ENCODE measurements at regions not wholly inside any gene's neighbourhood (a gene's known extent, or its start where the extent isn't known, plus 50 kb on each side); places are given as distances from the start of the nearest gene placed in this dataset.

- TF ChIP-seq, protein P1, sequence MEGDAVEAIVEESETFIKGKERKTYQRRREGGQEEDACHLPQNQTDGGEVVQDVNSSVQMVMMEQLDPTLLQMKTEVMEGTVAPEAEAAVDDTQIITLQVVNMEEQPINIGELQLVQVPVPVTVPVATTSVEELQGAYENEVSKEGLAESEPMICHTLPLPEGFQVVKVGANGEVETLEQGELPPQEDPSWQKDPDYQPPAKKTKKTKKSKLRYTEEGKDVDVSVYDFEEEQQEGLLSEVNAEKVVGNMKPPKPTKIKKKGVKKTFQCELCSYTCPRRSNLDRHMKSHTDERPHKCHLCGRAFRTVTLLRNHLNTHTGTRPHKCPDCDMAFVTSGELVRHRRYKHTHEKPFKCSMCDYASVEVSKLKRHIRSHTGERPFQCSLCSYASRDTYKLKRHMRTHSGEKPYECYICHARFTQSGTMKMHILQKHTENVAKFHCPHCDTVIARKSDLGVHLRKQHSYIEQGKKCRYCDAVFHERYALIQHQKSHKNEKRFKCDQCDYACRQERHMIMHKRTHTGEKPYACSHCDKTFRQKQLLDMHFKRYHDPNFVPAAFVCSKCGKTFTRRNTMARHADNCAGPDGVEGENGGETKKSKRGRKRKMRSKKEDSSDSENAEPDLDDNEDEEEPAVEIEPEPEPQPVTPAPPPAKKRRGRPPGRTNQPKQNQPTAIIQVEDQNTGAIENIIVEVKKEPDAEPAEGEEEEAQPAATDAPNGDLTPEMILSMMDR (conservative IDR thresholded peaks at IDR 0.05; ENCODE audit: low read depth in 2 of 2) = no peak
- no peak for TF ChIP-seq REST (IDR thresholded peaks at IDR 0.05; ENCODE audit: unreplicated experiment)
- no peak for TF ChIP-seq ZNF114 (CRISPR knock-in tag; IDR thresholded peaks at IDR 0.05)
- TF ChIP-seq NANOG (IDR thresholded peaks at IDR 0.05; ENCODE audit: borderline replicate concordance) = no peak
- no peak for TF ChIP-seq EZH2phosphoT487 (IDR thresholded peaks at IDR 0.05; ENCODE audit: unreplicated experiment)
- no peak for TF ChIP-seq ETS1 (IDR thresholded peaks at IDR 0.05)
These were observed 338.7 kb upstream of the F9 start (continued) for GRCh38 chrX:139191746-139192385.

DNA sequence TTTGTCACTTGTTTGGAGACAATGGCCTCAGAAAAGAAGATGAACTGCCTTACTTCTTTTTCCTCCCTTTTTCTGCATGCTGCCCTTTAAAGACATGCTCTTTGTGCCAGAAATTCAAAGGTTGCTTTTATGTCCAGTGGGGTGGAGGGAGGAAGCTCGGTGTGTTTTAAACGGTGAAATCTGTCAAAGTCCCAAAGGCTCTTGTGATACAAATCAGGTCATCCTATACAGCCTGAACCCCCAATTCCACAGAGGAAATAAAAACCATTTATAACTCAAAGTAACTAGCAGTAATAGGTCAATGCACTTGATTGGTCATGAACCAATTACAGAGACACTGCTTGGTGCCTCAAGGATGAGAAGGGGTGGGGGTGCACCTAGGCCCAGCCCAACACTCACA lies 339.3 kb upstream of the F9 start:
- Histone ChIP-seq H4K20me1 (replicated peaks; ENCODE audit: insufficient read depth) (no peaks in the 10 kb centered on the region; the same call in 1 of the 2 replicates), H3K9me2 (ENCODE audit: insufficient read depth) (no peaks in the 10 kb centered on the region), H3K4me3 (no peak overlapping the region), H3K4me1 (ENCODE audit: insufficient read depth) (peaks cover 11% of the 10 kb centered on the region), H3F3A (replicated peaks; ENCODE audit: low read depth) (no peaks in the 10 kb centered on the region), H3K27me3 (ENCODE audit: insufficient read depth) (peaks cover 96% of the 10 kb centered on the region), H3K36me3 (ENCODE audit: insufficient read depth) (no peaks in the 10 kb centered on the region), H3K27ac (ENCODE audit: low read depth) (no peak overlapping the region), H2AFZ (no peak overlapping the region), H3K4me2 (no peak overlapping the region), H3K79me2 (replicated peaks; ENCODE audit: insufficient read depth) (no peaks in the 10 kb centered on the region)
- Mint-ChIP-seq H3K27ac (no peak overlapping the region), H3K36me3 (ENCODE audit: low read depth) (no peaks in the 10 kb centered on the region), H3K4me1 (peaks cover 19% of the 10 kb centered on the region), H3K27me3 (ENCODE audit: insufficient read depth, low read depth, poor library complexity) (peaks cover 63% of the 10 kb centered on the region), H3K9me3 (no peaks in the 10 kb centered on the region), H3K4me3 (no peak overlapping the region)
- ATAC-seq (no peak), DNase-seq (ENCODE audit: low spot score) (no peak)
- TF ChIP-seq NANOG (IDR thresholded peaks at IDR 0.05; ENCODE audit: borderline replicate concordance) (no peak), ZNF462 (CRISPR knock-in tag; IDR thresholded peaks at IDR 0.05) (no peak), ZNF331 (CRISPR knock-in tag; IDR thresholded peaks at IDR 0.05; ENCODE audit: low read depth) (no peak)
